Endothelial cell of umbilical vein (primary cell): ENCODE measurements at regions not wholly inside any gene's neighbourhood (a gene's known extent, or its start where the extent isn't known, plus 50 kb on each side); places are given as distances from the start of the nearest gene placed in this dataset.

Experiments used
- CTCF ChIP-seq, 2 donors: IDR thresholded peaks; 1 replicate in 1 of 2; 2 replicates in 1 of 2; pipeline ENCODE4 v1.5.1; 2011; ENCODE audit warnings: low read length in 2 of 2, mild to moderate bottlenecking in 2 of 2, moderate library complexity in 2 of 2, control low read depth in 1 of 2, inconsistent platforms in 1 of 2, low read depth in 1 of 2; ENCODE audit not compliant: insufficient read depth in 1 of 2; ENCODE audit errors: extremely low read depth in 1 of 2
- EZH2 ChIP-seq: IDR thresholded peaks from 2 replicates; pipeline ENCODE4 v1.6.1; 2012; ENCODE audit warnings: borderline replicate concordance, low read depth, mild to moderate bottlenecking, moderate library complexity, low read length, inconsistent platforms; ENCODE audit not compliant: severe bottlenecking
- FOS ChIP-seq: IDR thresholded peaks from 2 replicates; pipeline ENCODE4 v1.6.1; 2011; ENCODE audit warnings: mild to moderate bottlenecking, low read length, moderate library complexity, borderline replicate concordance; ENCODE audit not compliant: insufficient read depth
- GATA2 ChIP-seq: IDR thresholded peaks from 2 replicates; pipeline ENCODE4 v1.7.0; 2011; ENCODE audit warnings: low read depth, mild to moderate bottlenecking, moderate library complexity, mixed read lengths, low read length; ENCODE audit not compliant: insufficient read length, insufficient read depth
- JUN ChIP-seq: IDR thresholded peaks from 2 replicates; pipeline ENCODE4 v1.6.1; 2011; ENCODE audit warnings: borderline replicate concordance, low read depth; ENCODE audit not compliant: insufficient read length, insufficient read depth
- MAX ChIP-seq: IDR thresholded peaks from 2 replicates; pipeline ENCODE4 v1.6.1; 2011; ENCODE audit not compliant: insufficient read depth, insufficient read length
- POLR2A ChIP-seq: IDR thresholded peaks from 2 replicates; pipeline ENCODE4 v1.6.1; 2012; ENCODE audit warnings: low read depth, mild to moderate bottlenecking, control low read depth, low read length
- POLR2AphosphoS5 ChIP-seq: IDR thresholded peaks from 2 replicates; pipeline ENCODE4 v1.6.1; 2012; ENCODE audit warnings: low read depth, mild to moderate bottlenecking, control low read depth, low read length, moderate library complexity; ENCODE audit not compliant: insufficient read depth

DNA sequence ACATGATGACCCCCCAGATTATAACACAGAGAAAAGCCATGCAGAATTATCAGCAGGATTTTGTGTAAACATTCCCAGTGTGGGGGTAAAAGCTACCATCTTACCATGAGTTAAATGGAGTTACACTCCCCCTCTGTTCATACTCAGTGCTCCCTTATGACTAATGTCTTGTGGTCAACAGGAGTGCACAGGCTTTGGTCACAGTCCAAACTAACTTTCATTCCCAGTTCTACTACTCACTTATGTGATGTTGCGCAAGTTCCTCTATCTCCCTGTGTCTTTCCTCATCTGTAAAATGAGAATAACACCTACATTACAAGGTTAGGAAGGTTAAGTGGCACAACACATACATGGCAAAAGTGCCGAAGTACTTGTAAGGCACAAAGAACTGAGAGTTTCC lies 277.9 kb downstream of the RBM26 start:
- TF ChIP-seq EZH2 (no peak), CTCF (IDR thresholded peaks at IDR 0.05; ENCODE audit: extremely low read depth in 1 of 2, insufficient read depth in 1 of 2, low read depth in 1 of 2, low read length in 2 of 2) (no peak), POLR2A (no peak), POLR2AphosphoS5 (no peak), FOS (no peak), MAX (no peak), JUN (no peak), GATA2 (no peak)
